Hematopoietic multipotent progenitor cell treated with erythropoietin and hydrocortisone succinate and interleukin-3 and kit ligand, for 6 days (in vitro differentiated cells): ENCODE measurements at regions not wholly inside any gene's neighbourhood (a gene's known extent, or its start where the extent isn't known, plus 50 kb on each side); places are given as distances from the start of the nearest gene placed in this dataset.

Experiments
- DNase-seq: peaks from one replicate; pipeline ENCODE4 v3.0.0-alpha.2; 2015

- no peak for DNase-seq
Observed at GRCh38 chr3:167895178-167895577, 159.7 kb downstream of the SERPINI1 start.

- no peak for DNase-seq
Observed at GRCh38 chr3:167892205-167892604, 156.7 kb downstream of the SERPINI1 start.

- no peak for DNase-seq
Observed at GRCh38 chr3:167887096-167887495, 151.6 kb downstream of the SERPINI1 start.

- DNase-seq, result no peak
Observed at GRCh38 chr3:167886690-167887089, 151.2 kb downstream of the SERPINI1 start.

DNA sequence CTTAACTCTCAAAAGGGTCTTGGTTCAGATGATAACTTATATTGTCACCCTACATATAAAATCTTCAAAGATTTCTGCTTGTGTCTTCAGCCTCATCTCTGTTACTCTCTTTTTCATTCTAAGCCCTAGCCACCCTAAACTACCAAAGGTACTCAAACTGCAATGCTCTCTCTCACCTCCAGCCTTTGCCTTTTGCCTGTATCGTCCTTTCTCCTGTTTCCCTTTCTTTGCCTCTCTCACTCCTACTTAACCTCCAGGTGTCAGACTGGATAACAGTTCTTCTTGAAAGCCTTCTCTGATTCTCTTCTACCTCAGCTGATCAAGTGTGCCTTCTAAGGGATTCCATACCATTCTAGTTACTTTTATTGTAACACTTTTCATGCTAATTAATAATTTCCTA is 149.8 kb downstream of the SERPINI1 start:
- DNase-seq, result no peak

DNA sequence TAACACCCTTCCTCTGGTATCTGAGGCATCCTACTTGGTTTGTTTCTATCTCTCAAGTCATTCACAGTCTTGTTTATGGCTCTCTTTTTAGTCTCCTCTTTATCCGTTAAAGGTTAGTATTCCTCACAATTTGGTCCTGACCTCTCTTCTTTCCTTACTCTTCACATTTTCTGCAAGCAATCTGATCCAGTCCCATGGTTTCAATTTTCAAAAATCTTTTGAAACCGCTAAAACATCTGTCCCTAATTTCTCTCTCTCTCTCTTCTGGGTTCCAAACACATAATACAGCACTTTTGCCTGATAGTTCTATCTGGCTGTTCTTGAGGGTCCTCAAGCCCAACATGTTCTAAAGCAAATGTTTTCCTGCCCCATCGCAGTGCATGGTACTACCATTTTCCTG is 149.0 kb downstream of the SERPINI1 start:
- no peak for DNase-seq

GRCh38 chr3:167883452-167883851 is 147.9 kb downstream of the SERPINI1 start:
- no peak for DNase-seq

DNA sequence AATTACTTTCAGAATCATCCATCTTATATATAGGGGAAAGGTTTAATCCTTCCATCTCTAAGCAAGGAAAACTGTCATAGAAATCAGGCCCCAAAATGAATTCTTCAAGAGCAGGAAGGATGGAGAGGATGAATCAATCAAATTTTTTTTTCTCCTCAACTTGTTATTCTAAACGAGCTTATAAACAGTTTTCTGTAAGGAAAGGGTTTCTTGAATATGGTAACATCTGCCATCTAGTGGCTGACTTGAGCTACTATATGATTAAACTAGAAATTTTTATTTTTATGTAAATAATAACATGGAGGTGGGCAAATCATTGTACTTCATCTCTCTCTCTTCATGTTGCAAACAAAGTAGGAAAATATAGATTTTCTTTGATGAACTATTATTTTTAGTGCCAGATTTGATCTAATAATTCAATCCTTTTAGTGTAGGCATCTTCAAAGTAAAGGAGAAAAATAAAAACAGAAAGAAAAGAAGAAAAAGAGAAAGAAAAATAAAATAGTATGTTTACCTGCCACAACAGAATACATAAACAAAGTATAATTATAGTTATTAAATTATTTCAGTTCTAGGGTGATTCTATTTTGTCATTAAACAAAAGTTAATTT is 146.6 kb downstream of the SERPINI1 start:
- DNase-seq, result peak; percentile 85

DNA sequence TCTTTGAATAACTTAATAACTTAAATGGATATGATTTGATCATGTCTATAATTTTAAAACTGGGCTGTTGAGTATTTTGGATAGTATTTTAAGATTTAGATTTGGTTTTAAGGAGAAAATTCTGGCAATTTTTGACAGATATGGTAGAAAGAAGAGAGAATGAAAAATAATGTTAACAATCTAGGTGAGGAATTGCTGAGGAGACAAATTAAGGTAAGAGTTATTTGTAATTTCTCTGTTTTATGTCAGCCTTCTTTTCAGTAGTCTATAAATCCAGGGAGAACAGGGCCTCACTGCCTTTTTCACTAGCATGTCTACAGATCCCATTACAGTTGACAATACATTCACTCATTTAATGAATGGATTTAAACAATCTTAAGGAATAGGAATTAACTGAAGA is 144.7 kb downstream of the SERPINI1 start:
- no peak for DNase-seq

DNA sequence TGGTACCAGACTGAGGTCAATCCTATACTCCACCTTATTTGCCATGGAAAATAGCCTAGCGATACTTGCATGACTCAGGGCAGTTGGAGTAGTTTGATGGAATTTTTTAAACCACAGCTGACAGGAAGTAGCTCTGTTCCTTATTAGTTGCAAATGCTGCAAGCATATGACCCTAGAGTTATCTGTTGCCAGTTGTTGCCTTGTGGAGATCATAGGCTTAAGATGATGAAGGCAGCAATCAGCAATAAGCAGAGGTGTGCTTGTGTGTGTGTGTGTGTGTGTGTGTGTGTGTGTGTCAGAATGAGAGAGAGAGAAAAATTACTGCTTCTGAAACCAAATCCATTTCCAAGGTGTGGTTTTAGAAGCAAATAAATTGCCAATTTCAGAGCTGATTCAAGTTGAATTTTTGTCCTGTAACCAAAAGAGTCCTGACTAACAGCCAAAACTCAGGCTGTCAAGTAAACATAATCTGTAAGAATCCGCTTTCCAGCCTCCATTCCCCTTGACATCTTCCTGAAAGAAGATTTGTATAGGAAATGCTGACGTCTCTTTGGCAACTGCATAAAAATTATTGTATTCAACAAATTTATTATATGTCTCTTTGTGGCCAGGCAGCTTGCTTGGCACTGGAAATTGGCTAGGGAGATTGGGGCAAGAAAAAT is 141.2 kb downstream of the SERPINI1 start:
- no peak for DNase-seq
